Esophagus squamous epithelium (tissue), 4 donors: ENCODE measurements at regions not wholly inside any gene's neighbourhood (a gene's known extent, or its start where the extent isn't known, plus 50 kb on each side); places are given as distances from the start of the nearest gene placed in this dataset.

Experiments
- POLR2A ChIP-seq, 4 donors: fragments of 450-650 bp; IDR thresholded peaks; one replicate each; pipeline ENCODE4 v1.6.1; 2017; ENCODE audit warnings: antibody characterized with exemption in 4 of 4, mild to moderate bottlenecking in 4 of 4, moderate library complexity in 3 of 4
- TF ChIP-seq, protein P1 (sequence below), 6 experiments: fragments of 450-650 bp in 4 of 6; fragments of 200-600 bp in 2 of 6; sonication (generic) in 2 of 6; IDR thresholded peaks; one replicate each; pipeline ENCODE4 v1.5.1; 2016 to 2019; ENCODE audit warnings: antibody characterized with exemption in 6 of 6, mild to moderate bottlenecking in 4 of 6, moderate library complexity in 4 of 6

DNA sequence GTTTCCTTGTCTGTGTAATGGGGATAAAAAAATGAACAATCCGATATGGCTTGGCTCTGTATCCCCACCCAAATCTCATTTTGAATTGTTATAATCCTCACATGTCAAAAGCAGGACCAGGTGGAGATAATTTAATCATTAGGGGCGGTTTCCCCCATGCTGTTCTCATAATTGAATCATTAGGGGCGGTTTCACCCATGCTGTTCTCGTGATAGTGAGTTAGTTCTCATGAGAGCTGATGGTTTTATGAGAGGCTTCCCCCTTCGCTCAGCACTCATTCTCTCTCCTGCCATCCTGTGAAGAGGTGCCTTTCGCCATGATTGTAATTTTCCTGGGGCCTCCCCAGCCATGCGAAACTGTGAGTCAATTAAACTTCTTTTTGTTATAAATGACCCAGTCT is 633.5 kb downstream of the RAPGEF2 start:
- TF ChIP-seq, protein P1, sequence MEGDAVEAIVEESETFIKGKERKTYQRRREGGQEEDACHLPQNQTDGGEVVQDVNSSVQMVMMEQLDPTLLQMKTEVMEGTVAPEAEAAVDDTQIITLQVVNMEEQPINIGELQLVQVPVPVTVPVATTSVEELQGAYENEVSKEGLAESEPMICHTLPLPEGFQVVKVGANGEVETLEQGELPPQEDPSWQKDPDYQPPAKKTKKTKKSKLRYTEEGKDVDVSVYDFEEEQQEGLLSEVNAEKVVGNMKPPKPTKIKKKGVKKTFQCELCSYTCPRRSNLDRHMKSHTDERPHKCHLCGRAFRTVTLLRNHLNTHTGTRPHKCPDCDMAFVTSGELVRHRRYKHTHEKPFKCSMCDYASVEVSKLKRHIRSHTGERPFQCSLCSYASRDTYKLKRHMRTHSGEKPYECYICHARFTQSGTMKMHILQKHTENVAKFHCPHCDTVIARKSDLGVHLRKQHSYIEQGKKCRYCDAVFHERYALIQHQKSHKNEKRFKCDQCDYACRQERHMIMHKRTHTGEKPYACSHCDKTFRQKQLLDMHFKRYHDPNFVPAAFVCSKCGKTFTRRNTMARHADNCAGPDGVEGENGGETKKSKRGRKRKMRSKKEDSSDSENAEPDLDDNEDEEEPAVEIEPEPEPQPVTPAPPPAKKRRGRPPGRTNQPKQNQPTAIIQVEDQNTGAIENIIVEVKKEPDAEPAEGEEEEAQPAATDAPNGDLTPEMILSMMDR (IDR thresholded peaks at IDR 0.05): no peak
- no peak for TF ChIP-seq POLR2A (IDR thresholded peaks at IDR 0.05)
